HG02642 (cell line): ENCODE measurements at regions not wholly inside any gene's neighbourhood (a gene's known extent, or its start where the extent isn't known, plus 50 kb on each side); places are given as distances from the start of the nearest gene placed in this dataset.

Source experiments
- ATAC-seq: cut with Tn5 transposase; IDR thresholded peaks from one replicate; pipeline ENCODE4 v1.9.1; 2021; ENCODE audit warnings: mild to moderate bottlenecking; ENCODE audit not compliant: unreplicated experiment, poor library complexity

- no peak for ATAC-seq
Measured at GRCh38 chr7:83882551-83882950, 233.6 kb upstream of the SEMA3E start.

- no peak for ATAC-seq
Measured at GRCh38 chr7:83879063-83879462, 230.1 kb upstream of the SEMA3E start.

- ATAC-seq, result no peak
Measured at GRCh38 chr7:83878614-83879013, 229.7 kb upstream of the SEMA3E start.

GRCh38 chr7:83876593-83876992 is 227.7 kb upstream of the SEMA3E start:
- ATAC-seq, result no peak

GRCh38 chr7:83873459-83873858 is 224.5 kb upstream of the SEMA3E start:
- ATAC-seq, result no peak

GRCh38 chr7:83872501-83872900 is 223.6 kb upstream of the SEMA3E start:
- ATAC-seq, result no peak

- no peak for ATAC-seq
Measured at GRCh38 chr7:83870515-83870914, 221.6 kb upstream of the SEMA3E start.

GRCh38 chr7:83866582-83866981 is 217.6 kb upstream of the SEMA3E start:
- no peak for ATAC-seq

GRCh38 chr7:83864551-83864950 is 215.6 kb upstream of the SEMA3E start:
- ATAC-seq, result no peak

- no peak for ATAC-seq
Measured at GRCh38 chr7:83863906-83864305, 215.0 kb upstream of the SEMA3E start.

GRCh38 chr7:83861876-83862275 is 212.9 kb upstream of the SEMA3E start:
- no peak for ATAC-seq

GRCh38 chr7:83859827-83860226 is 210.9 kb upstream of the SEMA3E start:
- no peak for ATAC-seq

GRCh38 chr7:83857691-83858090 is 208.8 kb upstream of the SEMA3E start:
- ATAC-seq, result no peak

- ATAC-seq, result no peak
Measured at GRCh38 chr7:83856094-83856493, 207.2 kb upstream of the SEMA3E start.

- ATAC-seq, result no peak
Measured at GRCh38 chr7:83852136-83852535, 203.2 kb upstream of the SEMA3E start.

GRCh38 chr7:83851551-83851950 is 202.6 kb upstream of the SEMA3E start:
- no peak for ATAC-seq

- no peak for ATAC-seq
Measured at GRCh38 chr7:83850941-83851340, 202.0 kb upstream of the SEMA3E start.

- ATAC-seq, result no peak
Measured at GRCh38 chr7:83850125-83850524, 201.2 kb upstream of the SEMA3E start.

- ATAC-seq, result no peak
Measured at GRCh38 chr7:83849131-83849530, 200.2 kb upstream of the SEMA3E start.

GRCh38 chr7:83842894-83843293 is 194.0 kb upstream of the SEMA3E start:
- ATAC-seq, result no peak

GRCh38 chr7:83837683-83838082 is 188.7 kb upstream of the SEMA3E start:
- no peak for ATAC-seq

- ATAC-seq, result no peak
Measured at GRCh38 chr7:83836028-83836427, 187.1 kb upstream of the SEMA3E start.

GRCh38 chr7:83835424-83835823 is 186.5 kb upstream of the SEMA3E start:
- no peak for ATAC-seq
